ENCODE measurements at regions not wholly inside any gene's neighbourhood (a gene's known extent, or its start where the extent isn't known, plus 50 kb on each side); places are given as distances from the start of the nearest gene placed in this dataset.

- Histone ChIP-seq H4K91ac (replicated peaks; ENCODE audit: insufficient read length, low read length) (no peak overlapping the region), H3K4me3 (ENCODE audit: extremely low read depth in 1 of 4, insufficient read depth in 2 of 4, low read depth in 3 of 4, low read length in 4 of 4) (no peak overlapping the region), H4K5ac (ENCODE audit: insufficient read length, low read depth, low read length) (no peak overlapping the region), H3K27ac (ENCODE audit: low read depth, low read length) (no peak overlapping the region), H2BK20ac (ENCODE audit: low read length) (no peak overlapping the region), H3K23me2 (ENCODE audit: low read depth, low read length) (no peaks in the 10 kb centered on the region), H4K8ac (ENCODE audit: extremely low read depth, insufficient read depth, low read length) (no peak overlapping the region), H3K4me1 (replicated peaks in 1 of 4; ENCODE audit: control insufficient read depth in 3 of 4, insufficient read depth in 4 of 4, low read length in 3 of 4) (no peaks in the 10 kb centered on the region), H3K9ac (replicated peaks in 1 of 4; ENCODE audit: extremely low read depth in 1 of 4, low read depth in 3 of 4, low read length in 3 of 4) (no peak overlapping the region), H2AK5ac (ENCODE audit: low read depth, low read length) (no peak overlapping the region), H2BK5ac (ENCODE audit: low read depth, low read length) (no peak overlapping the region), H3K14ac (ENCODE audit: insufficient read length) (no peak overlapping the region), H2AFZ (ENCODE audit: low read length) (0 out of 2 replicates have a peak overlapping the region, but pooled peaks have one; percentile 27), H3K36me3 (ENCODE audit: control insufficient read depth in 2 of 4, insufficient read depth in 4 of 4, low read length in 3 of 4) (no peaks in the 10 kb centered on the region), H2BK12ac (ENCODE audit: low read depth, low read length) (no peak overlapping the region), H4K20me1 (replicated peaks in 1 of 2; ENCODE audit: control insufficient read depth in 1 of 2, insufficient read depth in 2 of 2, low read length in 2 of 2) (no peaks in the 10 kb centered on the region), H3K56ac (replicated peaks; ENCODE audit: insufficient read length, low read depth, low read length) (no peak overlapping the region), H3K9me3 (ENCODE audit: insufficient read depth in 2 of 2, low read depth in 1 of 2, low read length in 1 of 2) (no peaks in the 10 kb centered on the region), H3K79me2 (ENCODE audit: control insufficient read depth in 1 of 2, insufficient read depth in 2 of 2, low read length in 2 of 2) (no peaks in the 10 kb centered on the region), H3K23ac (ENCODE audit: insufficient read length) (no peak overlapping the region), H3K79me1 (ENCODE audit: low read depth, low read length) (no peaks in the 10 kb centered on the region), H3K18ac (ENCODE audit: extremely low read depth, low read length) (no peak overlapping the region), H2BK120ac (replicated peaks; ENCODE audit: low read depth, low read length) (no peak overlapping the region), H3K4me2 (ENCODE audit: insufficient read depth in 1 of 2, low read depth in 2 of 2, low read length in 2 of 2) (no peak overlapping the region), H3K4ac (replicated peaks; ENCODE audit: insufficient read length, low read depth, low read length) (no peak overlapping the region), H3K27me3 (replicated peaks in 1 of 4; ENCODE audit: control insufficient read depth in 3 of 4, extremely low read depth in 1 of 4, insufficient read depth in 3 of 4, low read length in 3 of 4) (no peaks in the 10 kb centered on the region), H2BK15ac (ENCODE audit: low read length) (no peak overlapping the region)
- WGBS, 2 experiments (ENCODE audit: extremely low coverage in 1 of 2, insufficient coverage in 1 of 2, insufficient read length in 1 of 2, insufficient replicate concordance in 2 of 2, low coverage in 1 of 2, low lambda C conversion rate in 2 of 2, missing lambda C conversion rate in 1 of 2): 89% methylated on average over 4 of the region's 4 CpGs; no CpG with 5 or more reads in 1 of the 2 experiments
- CTCF ChIA-PET (ENCODE audit: partially characterized antibody): interaction anchor here (1.6 to 2.1 kb wide), 3 partner anchors 15 to 401 kb away, joined by 4 to 8 read pairs (median 5); no protein-coding TSS in a partner anchor
- no peak for FAIRE-seq
- POLR2A ChIA-PET (ENCODE audit: partially characterized antibody): no interaction called here
- no peak for DNase-seq (ENCODE audit: low read depth in 1 of 2, low spot score in 2 of 2)
- TF ChIP-seq TBP (IDR thresholded peaks at IDR 0.05; ENCODE audit: low read depth, low read length) (no peak), CTCF (IDR thresholded peaks at IDR 0.05; ENCODE audit: control extremely low read depth in 1 of 3, insufficient read depth in 1 of 3, low read depth in 1 of 3, low read length in 3 of 3) (no peak), KDM4A (IDR thresholded peaks at IDR 0.05; ENCODE audit: low read depth, low read length, severe bottlenecking) (no peak), E2F6 (IDR thresholded peaks at IDR 0.05) (no peak), HDAC2 (IDR thresholded peaks at IDR 0.05; ENCODE audit: borderline replicate concordance in 1 of 2, low read depth in 2 of 2, low read length in 2 of 2) (no peak), SUZ12 (IDR thresholded peaks at IDR 0.05; ENCODE audit: low read length) (no peak), RBBP5 (IDR thresholded peaks at IDR 0.05; ENCODE audit: borderline replicate concordance, low read depth, low read length) (no peak), SAP30 (IDR thresholded peaks at IDR 0.05; ENCODE audit: insufficient read depth, insufficient replicate concordance, low read length) (no peak), TCF12 (IDR thresholded peaks at IDR 0.05; ENCODE audit: low read depth, low read length) (no peak), ATF3 (IDR thresholded peaks at IDR 0.05; ENCODE audit: insufficient read depth, low read depth, low read length) (no peak)
Measured at GRCh38 chr6:119735530-119735929, 386.0 kb upstream of the MAN1A1 start.
